Lower lobe of right lung (tissue), 2 donors: ENCODE measurements at regions not wholly inside any gene's neighbourhood (a gene's known extent, or its start where the extent isn't known, plus 50 kb on each side); places are given as distances from the start of the nearest gene placed in this dataset.

Experiments
- ATAC-seq, 2 donors: fragments of 200-7000 bp; cut with Tn5 transposase; one replicate each; pipeline ENCODE4 v1.9.1; 2020 to 2022; ENCODE audit warnings: mild to moderate bottlenecking in 2 of 2, moderate library complexity in 2 of 2
- DNase-seq: peaks from one replicate; pipeline ENCODE4 v3.0.0-alpha.2; 2020
- H3K27ac ChIP-seq: fragments of 200-600 bp; one replicate; pipeline ENCODE4 v1.8.0; 2022
- H3K27me3 ChIP-seq: fragments of 200-600 bp; one replicate; pipeline ENCODE4 v1.8.0; 2022; ENCODE audit warnings: low read depth
- H3K36me3 ChIP-seq: fragments of 200-600 bp; one replicate; pipeline ENCODE4 v1.8.0; 2022; ENCODE audit warnings: mild to moderate bottlenecking
- H3K4me1 ChIP-seq: fragments of 200-600 bp; one replicate; pipeline ENCODE4 v1.8.0; 2022
- H3K4me3 ChIP-seq: fragments of 200-600 bp; one replicate; pipeline ENCODE4 v1.8.0; 2022; ENCODE audit warnings: mild to moderate bottlenecking
- H3K9me3 ChIP-seq: fragments of 200-600 bp; one replicate; pipeline ENCODE4 v1.8.0; 2022
- CTCF ChIP-seq: fragments of 200-600 bp; IDR thresholded peaks from one replicate; pipeline ENCODE4 v1.8.0; 2022; ENCODE audit warnings: antibody characterized with exemption, mild to moderate bottlenecking
- intact Hi-C: fragments of 100-400 bp; cut with DNase I; formaldehyde crosslinking; loops from one replicate; pipeline ENCODE4 v1.11.0; 2022
- donor health status: DM: no; HTN: yes; CAD: no; lungs with severe emphysema.

GRCh38 chr6:146865756-146866379 lies 267.1 kb downstream of the ADGB start:
- Histone ChIP-seq H3K36me3 (no peaks in the 10 kb centered on the region), H3K9me3 (no peaks in the 10 kb centered on the region), H3K27me3 (no peaks in the 10 kb centered on the region), H3K4me3 (no peak overlapping the region), H3K27ac (no peak overlapping the region), H3K4me1 (no peaks in the 10 kb centered on the region)
- TF ChIP-seq CTCF, result no peak
- intact Hi-C loops, result no loop called here
- DNase-seq (no peak), ATAC-seq (no peak)

GRCh38 chr6:146866731-146867414 lies 268.1 kb downstream of the ADGB start:
- ATAC-seq, result no peak
- no peaks in the 10 kb centered on the region for H3K4me1 ChIP-seq
- intact Hi-C loops, result no loop called here

GRCh38 chr6:146868671-146869209 lies 270.0 kb downstream of the ADGB start:
- Histone ChIP-seq H3K27me3 (no peaks in the 10 kb centered on the region), H3K36me3 (no peaks in the 10 kb centered on the region), H3K4me3 (no peak overlapping the region), H3K27ac (no peak overlapping the region), H3K4me1 (no peaks in the 10 kb centered on the region), H3K9me3 (no peaks in the 10 kb centered on the region)
- ATAC-seq (no peak), DNase-seq (no peak)
- TF ChIP-seq CTCF, result no peak
- intact Hi-C loops, result no loop called here

More at GRCh38 chr6:146866731-146867414, 268.1 kb downstream of the ADGB start:
- no peaks in the 10 kb centered on the region for H3K27me3 ChIP-seq
- no peak overlapping the region for H3K27ac ChIP-seq
- H3K9me3 ChIP-seq, result no peaks in the 10 kb centered on the region
- H3K4me3 ChIP-seq, result no peak overlapping the region
- no peaks in the 10 kb centered on the region for H3K36me3 ChIP-seq
- DNase-seq, result no peak
- TF ChIP-seq CTCF, result no peak

- DNase-seq, result no peak
- H3K27me3 ChIP-seq, result no peaks in the 10 kb centered on the region
- no peak for TF ChIP-seq CTCF
- no peaks in the 10 kb centered on the region for H3K4me1 ChIP-seq
- no peak overlapping the region for H3K27ac ChIP-seq
- H3K4me3 ChIP-seq, result no peak overlapping the region
- no peaks in the 10 kb centered on the region for H3K36me3 ChIP-seq
- ATAC-seq, result no peak
- intact Hi-C loops, result no loop called here
- no peaks in the 10 kb centered on the region for H3K9me3 ChIP-seq
Measured at GRCh38 chr6:146870760-146871159, 272.0 kb downstream of the ADGB start.

- H3K4me3 ChIP-seq, result no peak overlapping the region
- no peaks in the 10 kb centered on the region for H3K4me1 ChIP-seq
- H3K27me3 ChIP-seq, result no peaks in the 10 kb centered on the region
- no peaks in the 10 kb centered on the region for H3K36me3 ChIP-seq
- no peak for TF ChIP-seq CTCF
- no peak for DNase-seq
- H3K9me3 ChIP-seq, result no peaks in the 10 kb centered on the region
- intact Hi-C loops, result no loop called here
- no peak overlapping the region for H3K27ac ChIP-seq
- no peak for ATAC-seq
Measured at GRCh38 chr6:146871611-146872425, 273.0 kb downstream of the ADGB start.
